HepG2 (cell line): ENCODE measurements at regions not wholly inside any gene's neighbourhood (a gene's known extent, or its start where the extent isn't known, plus 50 kb on each side); places are given as distances from the start of the nearest gene placed in this dataset.
A peak's percentile ranks its signal among the peaks of the same experiment; 100 is the strongest.

ENCODE experiments used
- ATAC-seq: fragments of 200-7000 bp; cut with Tn5 transposase; 3 replicates; pipeline ENCODE4 v1.9.1; 2020; ENCODE audit warnings: mild to moderate bottlenecking, moderate library complexity
- BruUV-seq: library from RNA; stranded (reverse); fragments of 400-500 nt; replicated peaks from 2 replicates; lab custom pipeline; 2021; lab: Mats Ljungman, UMichigan
- CTCF ChIA-PET: fragments of 300-600 bp; formaldehyde crosslinking; extraction: SDS; loops from one replicate; lab custom pipeline; 2021; ENCODE audit warnings: low total read pairs, inconsistent platforms, low intra/inter-chr PET ratio; lab: Yijun Ruan, JAX
- POLR2A ChIA-PET: fragments of 350-600 bp; sonication (Branson Sonifier 250); formaldehyde crosslinking; loops from one replicate; lab custom pipeline; 2020; ENCODE audit warnings: antibody characterized with exemption, inconsistent platforms; lab: Yijun Ruan, JAX
- DNase-seq: peaks from one replicate; pipeline ENCODE4 v3.0.0-alpha.2; 2015; ENCODE audit warnings: low spot score
- FAIRE-seq: peaks from 3 replicates; lab custom pipeline; 2011; peaks lifted over from hg19 to GRCh38; lab: Jason Lieb, UNC
- H2AFZ ChIP-seq: one replicate; pipeline ENCODE4 v1.6.1; 2011; ENCODE audit warnings: low read length, inconsistent platforms
- H3K27ac ChIP-seq: fragments of 300-600 bp; 3 replicates; pipeline ENCODE4 v1.8.0; 2011; ENCODE audit warnings: mixed run types, mild to moderate bottlenecking, mixed read lengths, low read length, inconsistent platforms; ENCODE audit not compliant: insufficient read depth; ENCODE audit errors: extremely low read length
- H3K27me3 ChIP-seq, 2 experiments: fragments of 200-600 bp in 1 of 2; 2 replicates in 1 of 2; 3 replicates in 1 of 2; pipeline versions ENCODE4 v1.6.0 to v1.8.0; 2011; ENCODE audit warnings: low read length in 2 of 2, mild to moderate bottlenecking in 2 of 2, moderate library complexity in 2 of 2, inconsistent platforms in 1 of 2; ENCODE audit not compliant: insufficient read depth in 2 of 2, control insufficient read depth in 1 of 2
- H3K36me3 ChIP-seq, 2 experiments: fragments of 200-600 bp in 1 of 2; replicated peaks in 1 of 2; 2 replicates in 1 of 2; 3 replicates in 1 of 2; pipeline versions ENCODE4 v1.5.1 to v1.8.0; 2011; ENCODE audit warnings: low read length in 2 of 2, inconsistent platforms in 1 of 2; ENCODE audit not compliant: insufficient read depth in 2 of 2, control insufficient read depth in 1 of 2
- H3K4me1 ChIP-seq: 2 replicates; pipeline ENCODE4 v1.5.1; 2012; ENCODE audit warnings: low read length, inconsistent platforms; ENCODE audit not compliant: insufficient read depth
- H3K4me2 ChIP-seq: 2 replicates; pipeline ENCODE4 v1.6.0; 2011; ENCODE audit warnings: low read depth, low read length, inconsistent platforms
- H3K4me3 ChIP-seq, 3 experiments: fragments of 200-600 bp in 1 of 3; sonication (generic), shearing (Covaris generic) in 1 of 3; replicated peaks in 1 of 3; 2 replicates each; pipeline ENCODE4 v1.5.1; 2011 to 2016; ENCODE audit warnings: low read length in 3 of 3, inconsistent platforms in 2 of 3, low read depth in 2 of 3, mild to moderate bottlenecking in 2 of 3, control low read depth in 1 of 3, mixed read lengths in 1 of 3; ENCODE audit not compliant: insufficient read depth in 1 of 3
- H3K79me2 ChIP-seq: one replicate; pipeline ENCODE4 v1.6.1; 2011; ENCODE audit warnings: low read length, inconsistent platforms; ENCODE audit not compliant: insufficient read depth
- H3K9ac ChIP-seq: 2 replicates; pipeline ENCODE4 v1.6.0; 2011; ENCODE audit warnings: mild to moderate bottlenecking, low read depth, low read length, inconsistent platforms; ENCODE audit not compliant: insufficient read depth
- H3K9me3 ChIP-seq: 2 replicates; pipeline ENCODE4 v1.5.1; 2012; ENCODE audit warnings: mild to moderate bottlenecking, low read length
- H4K20me1 ChIP-seq: 2 replicates; pipeline ENCODE4 v1.6.0; 2011; ENCODE audit warnings: inconsistent platforms, mild to moderate bottlenecking, low read length, moderate library complexity; ENCODE audit not compliant: insufficient read depth
- GATAD1 ChIP-seq: IDR thresholded peaks from 2 replicates; pipeline ENCODE4 v1.6.1; 2016; ENCODE audit warnings: missing genetic modification reagents, missing compliant biosample characterization
- MAFK ChIP-seq, 2 experiments: IDR thresholded peaks in 1 of 2; conservative IDR thresholded peaks in 1 of 2; 2 replicates each; pipeline ENCODE4 v1.6.1; 2011; ENCODE audit warnings: improper control_type of control experiment in 2 of 2, low read length in 2 of 2
- MBD4 ChIP-seq: IDR thresholded peaks from 2 replicates; pipeline ENCODE4 v1.6.1; 2012; ENCODE audit warnings: low read length, inconsistent platforms, borderline replicate concordance
- NPAS2 ChIP-seq: sonication (generic); formaldehyde crosslinking; IDR thresholded peaks from 2 replicates; pipeline ENCODE4 v1.8.0; 2022; ENCODE audit warnings: mild to moderate bottlenecking, missing genetic modification reagents, borderline replicate concordance
- PHB2 ChIP-seq: fragments of 450-650 bp; IDR thresholded peaks from 2 replicates; pipeline ENCODE4 v1.6.1; 2018; ENCODE audit not compliant: partially characterized antibody
- SNAPC2 ChIP-seq: sonication (generic); formaldehyde crosslinking; IDR thresholded peaks from 2 replicates; pipeline ENCODE4 v1.8.1; 2022; ENCODE audit warnings: mild to moderate bottlenecking, missing genetic modification reagents
- SRF ChIP-seq: IDR thresholded peaks from 2 replicates; pipeline ENCODE4 v1.6.1; 2011; ENCODE audit warnings: mild to moderate bottlenecking, low read depth, low read length, moderate library complexity
- UBTF ChIP-seq: sonication (generic); formaldehyde crosslinking; IDR thresholded peaks from 2 replicates; pipeline ENCODE4 v1.4.0; 2020; ENCODE audit warnings: mild to moderate bottlenecking, missing genetic modification reagents
- ZNF17 ChIP-seq: sonication (generic); formaldehyde crosslinking; IDR thresholded peaks from 2 replicates; pipeline ENCODE4 v1.5.0; 2020; ENCODE audit warnings: mild to moderate bottlenecking, missing genetic modification reagents
- ZNF281 ChIP-seq: sonication (generic); formaldehyde crosslinking; IDR thresholded peaks from 2 replicates; pipeline ENCODE4 v1.4.0; 2020; ENCODE audit warnings: missing genetic modification reagents, borderline replicate concordance
- ZNF296 ChIP-seq: sonication (generic); formaldehyde crosslinking; conservative IDR thresholded peaks from 2 replicates; pipeline ENCODE4 v1.5.0; 2020; ENCODE audit warnings: mild to moderate bottlenecking, missing genetic modification reagents
- ZNF776 ChIP-seq: sonication (generic); formaldehyde crosslinking; IDR thresholded peaks from 2 replicates; pipeline ENCODE4 v1.4.0; 2020; ENCODE audit warnings: mild to moderate bottlenecking, missing genetic modification reagents
- WGBS: methylation state at CpG from one replicate; pipeline ENCODE4 v1.1.6; 2017; ENCODE audit warnings: low lambda C conversion rate; 5-methylcytosine and 5-hydroxymethylcytosine counted together
- in situ Hi-C: cut with HindIII; loops from 2 replicates; pipeline ENCODE4 v1.10.0; 2017; ENCODE audit warnings: low pct_unique_long_range_greater_than_20kb; ENCODE audit not compliant: extremely low pct_ligation_motif_present
- intact Hi-C: fragments of 100-400 bp; cut with micrococcal nuclease; formaldehyde crosslinking; loops from one replicate; pipeline ENCODE4 v1.10.0; 2022; ENCODE audit not compliant: unreplicated experiment

- WGBS: 4% methylated on average over 1 of the region's 1 CpG
- H3K36me3 ChIP-seq: no peaks in the 10 kb centered on the region
- in situ Hi-C loops (no loop called here), intact Hi-C loops (no loop called here)
- H3K9ac ChIP-seq: no peak overlapping the region
- BruUV-seq: no TSS peak
- FAIRE-seq (no peak), ATAC-seq (no peak), DNase-seq (peak; percentile 1)
- no peaks in the 10 kb centered on the region for H4K20me1 ChIP-seq
- H3K4me1 ChIP-seq: no peaks in the 10 kb centered on the region
- peaks cover 42% of the 10 kb centered on the region for H3K9me3 ChIP-seq
- TF ChIP-seq ZNF281 (CRISPR knock-in tag) (no peak), SRF (no peak), UBTF (no peak), NPAS2 (CRISPR knock-in tag) (no peak), ZNF776 (CRISPR knock-in tag) (no peak), ZNF17 (CRISPR knock-in tag) (no peak), SNAPC2 (no peak), GATAD1 (CRISPR knock-in tag) (no peak), MAFK (conservative IDR thresholded peaks at IDR 0.05 in 1 of 2, IDR thresholded peaks at IDR 0.05 in 1 of 2; ENCODE audit: low read length in 2 of 2) (no peak), MBD4 (no peak), PHB2 (no peak), ZNF296 (no peak)
- no peak overlapping the region for H3K27ac ChIP-seq
- ChIA-PET CTCF (no interaction called here), POLR2A (no interaction called here)
- no peak overlapping the region for H2AFZ ChIP-seq
- no peak overlapping the region for H3K4me3 ChIP-seq
- H3K79me2 ChIP-seq: no peaks in the 10 kb centered on the region
- no peaks in the 10 kb centered on the region for H3K27me3 ChIP-seq
- H3K4me2 ChIP-seq: no peak overlapping the region
These were observed 521.6 kb upstream of the FAT3 start for GRCh38 chr11:91703042-91703441.
